Body of pancreas (tissue), 4 donors: ENCODE measurements at regions not wholly inside any gene's neighbourhood (a gene's known extent, or its start where the extent isn't known, plus 50 kb on each side); places are given as distances from the start of the nearest gene placed in this dataset.

Experiments used
- ATAC-seq: fragments of 150-250 bp; one replicate; pipeline ENCODE4 v1.9.1; 2016
- DNase-seq, 4 donors: peaks; one replicate each; pipeline ENCODE4 v3.0.0-alpha.2; 2019
- H3K27ac ChIP-seq, 4 donors: fragments of 200-600 bp; sonication (generic); 1 replicate in 3 of 4; 2 replicates in 1 of 4; pipeline versions ENCODE4 v1.5.1 to v1.6.1; 2016 to 2019; ENCODE audit warnings: mild to moderate bottlenecking in 1 of 4, mixed read lengths in 1 of 4, moderate library complexity in 1 of 4
- H3K27me3 ChIP-seq, 2 donors: fragments of 200-600 bp; sonication (generic); one replicate each; pipeline ENCODE4 v1.6.0; 2016; ENCODE audit warnings: mild to moderate bottlenecking in 1 of 2
- H3K36me3 ChIP-seq, 2 donors: fragments of 200-600 bp; sonication (generic); replicated peaks in 1 of 2; 2 replicates each; pipeline ENCODE4 v1.5.1; 2016; ENCODE audit warnings: low read depth in 2 of 2; ENCODE audit not compliant: insufficient read depth in 1 of 2
- H3K4me1 ChIP-seq: fragments of 200-600 bp; sonication (generic); one replicate; pipeline ENCODE4 v1.6.0; 2016
- H3K4me3 ChIP-seq, 2 donors: fragments of 200-600 bp; sonication (generic); 1 replicate in 1 of 2; 2 replicates in 1 of 2; pipeline ENCODE4 v1.5.1; 2016 to 2019
- H3K9me3 ChIP-seq, 3 donors: fragments of 200-600 bp; sonication (generic); 1 replicate in 2 of 3; 2 replicates in 1 of 3; pipeline ENCODE4 v1.5.1; 2016
- POLR2A ChIP-seq, 3 donors: fragments of 450-650 bp; IDR thresholded peaks; one replicate each; pipeline ENCODE4 v1.6.1; 2016; ENCODE audit warnings: antibody characterized with exemption in 3 of 3, mild to moderate bottlenecking in 2 of 3
- WGBS, 2 donors: methylation state at CpG; one replicate each; pipeline ENCODE4 v1.1.5; 2017; 5-methylcytosine and 5-hydroxymethylcytosine counted together
- intact Hi-C: fragments of 100-400 bp; cut with DNase I; formaldehyde crosslinking; loops from one replicate; pipeline ENCODE4 v1.15.1; 2023
- TF ChIP-seq, protein P1 (sequence below), 7 experiments: fragments of 450-650 bp in 4 of 7; fragments of 200-600 bp in 3 of 7; sonication (generic) in 3 of 7; IDR thresholded peaks; one replicate each; pipeline ENCODE4 v1.5.1; 2016 to 2019; ENCODE audit warnings: antibody characterized with exemption in 7 of 7

- intact Hi-C loops, result no loop called here
- no peak for DNase-seq
- Histone ChIP-seq H3K27ac (no peak overlapping the region), H3K4me3 (no peak overlapping the region), H3K9me3 (no peaks in the 10 kb centered on the region), H3K27me3 (no peaks in the 10 kb centered on the region), H3K36me3 (no peaks in the 10 kb centered on the region), H3K4me1 (no peaks in the 10 kb centered on the region)
- 41 to 51% methylated on average over 3 of the region's 3 CpGs for WGBS, 2 donors
- ATAC-seq, result no peak
- TF ChIP-seq POLR2A (IDR thresholded peaks at IDR 0.05), result no peak
- TF ChIP-seq, protein P1, sequence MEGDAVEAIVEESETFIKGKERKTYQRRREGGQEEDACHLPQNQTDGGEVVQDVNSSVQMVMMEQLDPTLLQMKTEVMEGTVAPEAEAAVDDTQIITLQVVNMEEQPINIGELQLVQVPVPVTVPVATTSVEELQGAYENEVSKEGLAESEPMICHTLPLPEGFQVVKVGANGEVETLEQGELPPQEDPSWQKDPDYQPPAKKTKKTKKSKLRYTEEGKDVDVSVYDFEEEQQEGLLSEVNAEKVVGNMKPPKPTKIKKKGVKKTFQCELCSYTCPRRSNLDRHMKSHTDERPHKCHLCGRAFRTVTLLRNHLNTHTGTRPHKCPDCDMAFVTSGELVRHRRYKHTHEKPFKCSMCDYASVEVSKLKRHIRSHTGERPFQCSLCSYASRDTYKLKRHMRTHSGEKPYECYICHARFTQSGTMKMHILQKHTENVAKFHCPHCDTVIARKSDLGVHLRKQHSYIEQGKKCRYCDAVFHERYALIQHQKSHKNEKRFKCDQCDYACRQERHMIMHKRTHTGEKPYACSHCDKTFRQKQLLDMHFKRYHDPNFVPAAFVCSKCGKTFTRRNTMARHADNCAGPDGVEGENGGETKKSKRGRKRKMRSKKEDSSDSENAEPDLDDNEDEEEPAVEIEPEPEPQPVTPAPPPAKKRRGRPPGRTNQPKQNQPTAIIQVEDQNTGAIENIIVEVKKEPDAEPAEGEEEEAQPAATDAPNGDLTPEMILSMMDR (IDR thresholded peaks at IDR 0.05), result no peak
Observed at GRCh38 chr9:71179183-71179582, 57.8 kb upstream of the TRPM3 start.

DNA sequence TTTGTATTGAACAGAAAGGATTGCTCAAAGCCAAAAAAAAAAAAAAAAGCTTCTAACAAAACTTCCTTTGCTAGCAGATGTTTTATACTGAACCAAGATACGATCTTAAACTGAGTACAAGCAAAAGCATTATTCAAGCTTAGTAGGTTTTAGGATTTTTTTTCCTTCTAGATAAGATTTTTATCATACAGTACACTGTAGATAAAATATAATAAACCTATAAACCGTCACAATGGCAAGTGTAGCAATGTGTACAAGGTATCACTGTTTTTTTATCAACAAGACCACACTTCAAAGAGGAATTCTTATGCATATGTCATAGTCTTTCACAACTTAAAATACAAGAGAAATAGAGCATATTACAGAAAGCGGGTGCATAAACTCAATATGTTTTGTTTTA, 56.5 kb upstream of the TRPM3 start:
- DNase-seq (no peak), ATAC-seq (no peak)
- H3K9me3 ChIP-seq, result no peaks in the 10 kb centered on the region
- no peaks in the 10 kb centered on the region for H3K4me1 ChIP-seq
- no peaks in the 10 kb centered on the region for H3K27me3 ChIP-seq
- no peak overlapping the region for H3K27ac ChIP-seq
- intact Hi-C loops, result no loop called here
- 56 to 63% methylated on average over 3 of the region's 3 CpGs for WGBS, 2 donors
- H3K4me3 ChIP-seq, result no peak overlapping the region
- no peaks in the 10 kb centered on the region for H3K36me3 ChIP-seq
- TF ChIP-seq, protein P1 (IDR thresholded peaks at IDR 0.05), result no peak
- TF ChIP-seq POLR2A (IDR thresholded peaks at IDR 0.05), result no peak

- intact Hi-C loops, result no loop called here
- no peaks in the 10 kb centered on the region for H3K4me1 ChIP-seq
- DNase-seq (no peak), ATAC-seq (no peak)
- no peak overlapping the region for H3K27ac ChIP-seq
- H3K36me3 ChIP-seq, result no peaks in the 10 kb centered on the region
- no peak for TF ChIP-seq POLR2A (IDR thresholded peaks at IDR 0.05)
- TF ChIP-seq, protein P1 (IDR thresholded peaks at IDR 0.05), result no peak
- H3K4me3 ChIP-seq, result no peak overlapping the region
- 62 to 70% methylated on average over 9 of the region's 9 CpGs for WGBS, 2 donors
- H3K27me3 ChIP-seq, result no peaks in the 10 kb centered on the region
- no peaks in the 10 kb centered on the region for H3K9me3 ChIP-seq
Observed at GRCh38 chr9:71171517-71171916, 50.1 kb upstream of the TRPM3 start.
